ENCODE measurements at regions not wholly inside any gene's neighbourhood (a gene's known extent, or its start where the extent isn't known, plus 50 kb on each side); places are given as distances from the start of the nearest gene placed in this dataset.

- Histone ChIP-seq H4K5ac (ENCODE audit: insufficient read length, low read depth, low read length) (no peak overlapping the region), H2BK12ac (ENCODE audit: insufficient read length, low read depth, low read length) (no peak overlapping the region), H4K8ac (replicated peaks; ENCODE audit: insufficient read length, low read depth, low read length) (no peak overlapping the region), H3K56ac (ENCODE audit: insufficient read length, low read depth, low read length) (no peak overlapping the region), H2AK5ac (ENCODE audit: insufficient read length, low read length) (no peak overlapping the region), H2BK20ac (ENCODE audit: low read depth, low read length, poor library complexity, severe bottlenecking) (no peak overlapping the region), H3K4ac (ENCODE audit: low read depth, low read length) (no peak overlapping the region), H2BK5ac (ENCODE audit: insufficient read length, low read length) (no peak overlapping the region), H3K9me3 (ENCODE audit: control insufficient read depth, low read depth, low read length) (no peaks in the 10 kb centered on the region), H3K23me2 (ENCODE audit: insufficient read length, low read depth, low read length, poor library complexity, severe bottlenecking) (no peaks in the 10 kb centered on the region), H3K9ac (ENCODE audit: extremely low read depth, insufficient read length, low read length) (no peak overlapping the region), H3K14ac (ENCODE audit: insufficient read depth, low read length) (no peak overlapping the region), H3K23ac (ENCODE audit: insufficient read length, low read depth, low read length) (no peak overlapping the region), H2AFZ (ENCODE audit: low read length) (no peak overlapping the region), H3K4me2 (ENCODE audit: insufficient read depth, insufficient read length, low read length) (no peak overlapping the region), H3T11ph (ENCODE audit: low read length) (no peak overlapping the region), H4K20me1 (ENCODE audit: control insufficient read depth, insufficient read depth, insufficient read length) (no peaks in the 10 kb centered on the region), H3K27ac (ENCODE audit: insufficient read length, low read depth, low read length) (no peak overlapping the region), H3K18ac (ENCODE audit: insufficient read length, low read depth, low read length) (no peak overlapping the region), H2BK120ac (ENCODE audit: low read depth, low read length, poor library complexity, severe bottlenecking) (no peak overlapping the region), H4K91ac (ENCODE audit: insufficient read length, low read depth, low read length) (no peak overlapping the region), H2BK15ac (ENCODE audit: low read depth, low read length) (no peak overlapping the region), H3K79me1 (ENCODE audit: insufficient read depth, low read depth, low read length, poor library complexity, severe bottlenecking) (no peaks in the 10 kb centered on the region), H3K27me3 (ENCODE audit: insufficient read depth, low read length) (no peaks in the 10 kb centered on the region), H3K79me2 (ENCODE audit: insufficient read depth, low read length) (no peaks in the 10 kb centered on the region), H3K4me1 (ENCODE audit: insufficient read depth, low read length) (no peaks in the 10 kb centered on the region)
- Mint-ChIP-seq H3K9me3 (no peaks in the 10 kb centered on the region), H3K4me3 (no peak overlapping the region), H3K4me1 (no peaks in the 10 kb centered on the region), H3K36me3 (ENCODE audit: insufficient read depth in 1 of 3, low read depth in 3 of 3) (peaks cover 0 to 4% (median 0%) of the 10 kb centered on the region in 3 experiments; a peak in 1 of 7 replicates), H3K27ac (no peak overlapping the region), H3K27me3 (ENCODE audit: low read depth) (no peaks in the 10 kb centered on the region)
- no peak for DNase-seq
- TF ChIP-seq, protein P1, sequence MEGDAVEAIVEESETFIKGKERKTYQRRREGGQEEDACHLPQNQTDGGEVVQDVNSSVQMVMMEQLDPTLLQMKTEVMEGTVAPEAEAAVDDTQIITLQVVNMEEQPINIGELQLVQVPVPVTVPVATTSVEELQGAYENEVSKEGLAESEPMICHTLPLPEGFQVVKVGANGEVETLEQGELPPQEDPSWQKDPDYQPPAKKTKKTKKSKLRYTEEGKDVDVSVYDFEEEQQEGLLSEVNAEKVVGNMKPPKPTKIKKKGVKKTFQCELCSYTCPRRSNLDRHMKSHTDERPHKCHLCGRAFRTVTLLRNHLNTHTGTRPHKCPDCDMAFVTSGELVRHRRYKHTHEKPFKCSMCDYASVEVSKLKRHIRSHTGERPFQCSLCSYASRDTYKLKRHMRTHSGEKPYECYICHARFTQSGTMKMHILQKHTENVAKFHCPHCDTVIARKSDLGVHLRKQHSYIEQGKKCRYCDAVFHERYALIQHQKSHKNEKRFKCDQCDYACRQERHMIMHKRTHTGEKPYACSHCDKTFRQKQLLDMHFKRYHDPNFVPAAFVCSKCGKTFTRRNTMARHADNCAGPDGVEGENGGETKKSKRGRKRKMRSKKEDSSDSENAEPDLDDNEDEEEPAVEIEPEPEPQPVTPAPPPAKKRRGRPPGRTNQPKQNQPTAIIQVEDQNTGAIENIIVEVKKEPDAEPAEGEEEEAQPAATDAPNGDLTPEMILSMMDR (conservative IDR thresholded peaks at IDR 0.05) = no peak
- WGBS (ENCODE audit: extremely low coverage, insufficient read length, low lambda C conversion rate) = no CpG with 5 or more reads among the region's 3 CpGs
These were observed 110.1 kb upstream of the NRIP1 start for GRCh38 chr21:15174923-15175322.
